ENCODE measurements at regions not wholly inside any gene's neighbourhood (a gene's known extent, or its start where the extent isn't known, plus 50 kb on each side); places are given as distances from the start of the nearest gene placed in this dataset.

DNA sequence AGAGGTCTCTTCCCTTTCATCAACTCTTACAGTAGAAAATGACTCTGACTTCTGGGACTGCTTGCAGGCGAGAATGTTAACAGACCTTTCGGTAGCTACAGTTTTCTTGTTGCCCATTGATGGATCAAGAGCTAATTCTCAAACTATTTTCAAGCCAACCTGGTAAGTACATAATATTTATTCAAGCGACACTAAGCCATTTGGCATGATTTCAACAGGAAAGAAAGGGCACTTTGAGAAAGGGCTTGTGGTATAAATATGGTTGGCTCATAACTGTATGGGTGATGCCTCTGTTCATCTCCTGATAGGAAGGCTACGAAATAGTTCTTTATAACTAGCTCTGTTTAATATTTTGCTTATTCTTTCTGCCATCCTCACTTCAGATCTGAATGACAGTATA, 196.2 kb upstream of the CNTN4 start:
- Histone ChIP-seq H3K36me3 (ENCODE audit: control insufficient read depth in 2 of 2, extremely low read depth in 1 of 2, insufficient read depth in 2 of 2, low read length in 2 of 2) (no peaks in the 10 kb centered on the region), H3K27me3 (ENCODE audit: control insufficient read depth in 2 of 2, insufficient read depth in 2 of 2, low read length in 2 of 2) (no peaks in the 10 kb centered on the region), H3K9me1 (replicated peaks; ENCODE audit: control insufficient read depth, extremely low read depth, insufficient read depth, low read length) (no peaks in the 10 kb centered on the region), H3K4me1 (ENCODE audit: control insufficient read depth, extremely low read depth, insufficient read depth, low read length) (no peaks in the 10 kb centered on the region), H3K4me3 (replicated peaks in 1 of 3; ENCODE audit: insufficient read depth in 1 of 3, low read depth in 1 of 3, low read length in 3 of 3) (no peak overlapping the region), H3K79me2 (ENCODE audit: control insufficient read depth, insufficient read depth, low read length) (no peaks in the 10 kb centered on the region), H3K9me3 (replicated peaks; ENCODE audit: control insufficient read depth, insufficient read depth, low read length) (peaks cover 7% of the 10 kb centered on the region), H3K9ac (replicated peaks; ENCODE audit: extremely low read depth, insufficient read depth, low read length) (no peak overlapping the region), H3K4me2 (ENCODE audit: insufficient read depth, low read length) (no peak overlapping the region), H2AFZ (ENCODE audit: low read depth, low read length) (no peak overlapping the region), H4K20me1 (replicated peaks; ENCODE audit: control insufficient read depth, extremely low read depth, insufficient read depth, low read length) (no peaks in the 10 kb centered on the region), H3K27ac (ENCODE audit: insufficient read depth, low read depth, low read length) (no peak overlapping the region)
- dilution Hi-C loops (cut with MboI; ENCODE audit: extremely low pct_ligation_motif_present, low sequenced_read_pairs): no loop called here
- POLR2A ChIA-PET: no interaction called here
- intact Hi-C loops (cut with micrococcal nuclease): no loop called here
- TF ChIP-seq, protein P1, sequence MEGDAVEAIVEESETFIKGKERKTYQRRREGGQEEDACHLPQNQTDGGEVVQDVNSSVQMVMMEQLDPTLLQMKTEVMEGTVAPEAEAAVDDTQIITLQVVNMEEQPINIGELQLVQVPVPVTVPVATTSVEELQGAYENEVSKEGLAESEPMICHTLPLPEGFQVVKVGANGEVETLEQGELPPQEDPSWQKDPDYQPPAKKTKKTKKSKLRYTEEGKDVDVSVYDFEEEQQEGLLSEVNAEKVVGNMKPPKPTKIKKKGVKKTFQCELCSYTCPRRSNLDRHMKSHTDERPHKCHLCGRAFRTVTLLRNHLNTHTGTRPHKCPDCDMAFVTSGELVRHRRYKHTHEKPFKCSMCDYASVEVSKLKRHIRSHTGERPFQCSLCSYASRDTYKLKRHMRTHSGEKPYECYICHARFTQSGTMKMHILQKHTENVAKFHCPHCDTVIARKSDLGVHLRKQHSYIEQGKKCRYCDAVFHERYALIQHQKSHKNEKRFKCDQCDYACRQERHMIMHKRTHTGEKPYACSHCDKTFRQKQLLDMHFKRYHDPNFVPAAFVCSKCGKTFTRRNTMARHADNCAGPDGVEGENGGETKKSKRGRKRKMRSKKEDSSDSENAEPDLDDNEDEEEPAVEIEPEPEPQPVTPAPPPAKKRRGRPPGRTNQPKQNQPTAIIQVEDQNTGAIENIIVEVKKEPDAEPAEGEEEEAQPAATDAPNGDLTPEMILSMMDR (IDR thresholded peaks at IDR 0.05; ENCODE audit: extremely low read depth in 1 of 2, insufficient read depth in 1 of 2, low read depth in 1 of 2, low read length in 2 of 2): no peak
- TF ChIP-seq POLR2A (IDR thresholded peaks at IDR 0.05; ENCODE audit: low read depth, low read length): no peak
- TF ChIP-seq, protein P2, sequence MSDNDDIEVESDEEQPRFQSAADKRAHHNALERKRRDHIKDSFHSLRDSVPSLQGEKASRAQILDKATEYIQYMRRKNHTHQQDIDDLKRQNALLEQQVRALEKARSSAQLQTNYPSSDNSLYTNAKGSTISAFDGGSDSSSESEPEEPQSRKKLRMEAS (IDR thresholded peaks at IDR 0.05; ENCODE audit: insufficient read depth, insufficient read length): no peak
- TF ChIP-seq POLR2AphosphoS5 (IDR thresholded peaks at IDR 0.05; ENCODE audit: insufficient read depth, low read depth, low read length): no peak
- no peak for TF ChIP-seq FOS (IDR thresholded peaks at IDR 0.05; ENCODE audit: borderline replicate concordance, insufficient read depth, low read length)
- no peak for TF ChIP-seq MYC (IDR thresholded peaks at IDR 0.05; ENCODE audit: low read depth, low read length)
- no peak for TF ChIP-seq GATA2 (IDR thresholded peaks at IDR 0.05; ENCODE audit: insufficient read depth, insufficient read length, low read depth, low read length)
- TF ChIP-seq JUN (IDR thresholded peaks at IDR 0.05; ENCODE audit: borderline replicate concordance, insufficient read depth, insufficient read length, low read depth): no peak
- FAIRE-seq: no peak
- CTCF ChIA-PET: no interaction called here
- BruUV-seq (replicated peaks): no TSS peak
- DNase-seq (ENCODE audit: low read depth, low spot score): no peak
